ENCODE measurements at regions not wholly inside any gene's neighbourhood (a gene's known extent, or its start where the extent isn't known, plus 50 kb on each side); places are given as distances from the start of the nearest gene placed in this dataset.
A peak's percentile ranks its signal among the peaks of the same experiment; 100 is the strongest.

GRCh38 chr5:158287643-158288271, 428.8 kb upstream of the CLINT1 start:
- Histone ChIP-seq H3K27ac (no peak overlapping the region), H3K4me1 (peaks cover 0 to 13% (median 6%) of the 10 kb centered on the region in 4 donors), H3K4me3 (no peak overlapping the region), H3K27me3 (no peaks in the 10 kb centered on the region), H3K36me3 (no peaks in the 10 kb centered on the region), H3K9me3 (no peaks in the 10 kb centered on the region)
- no peak for TF ChIP-seq CTCF (IDR thresholded peaks at IDR 0.05)
- peak in 1 of 2 donors; percentile 25 for DNase-seq
- intact Hi-C loops (cut with DNase I; ENCODE audit: low total_unique reads), result no loop called here

- H3K9me3 ChIP-seq, result no peaks in the 10 kb centered on the region
- intact Hi-C loops (cut with DNase I; ENCODE audit: low total_unique reads), result no loop called here
- no peak overlapping the region for H3K4me3 ChIP-seq
- no peak for DNase-seq
- H3K36me3 ChIP-seq, result no peaks in the 10 kb centered on the region
- peaks cover 0 to 13% (median 6%) of the 10 kb centered on the region in 4 donors for H3K4me1 ChIP-seq
- TF ChIP-seq CTCF (IDR thresholded peaks at IDR 0.05), result no peak
- H3K27me3 ChIP-seq, result no peaks in the 10 kb centered on the region
- H3K27ac ChIP-seq, result no peak overlapping the region
Observed at GRCh38 chr5:158286827-158287226, 427.9 kb upstream of the CLINT1 start.

GRCh38 chr5:158285698-158286097, 426.8 kb upstream of the CLINT1 start:
- Histone ChIP-seq H3K27me3 (no peaks in the 10 kb centered on the region), H3K36me3 (no peaks in the 10 kb centered on the region), H3K4me1 (peaks cover 0 to 13% (median 6%) of the 10 kb centered on the region in 4 donors), H3K9me3 (no peaks in the 10 kb centered on the region), H3K27ac (no peak overlapping the region), H3K4me3 (no peak overlapping the region)
- intact Hi-C loops (cut with DNase I; ENCODE audit: low total_unique reads), result no loop called here
- DNase-seq, result no peak
- TF ChIP-seq CTCF (IDR thresholded peaks at IDR 0.05), result no peak

- Histone ChIP-seq H3K36me3 (no peaks in the 10 kb centered on the region), H3K4me1 (peaks cover 0 to 13% (median 6%) of the 10 kb centered on the region in 4 donors), H3K9me3 (no peaks in the 10 kb centered on the region), H3K27ac (no peak overlapping the region), H3K27me3 (no peaks in the 10 kb centered on the region), H3K4me3 (no peak overlapping the region)
- intact Hi-C loops (cut with DNase I; ENCODE audit: low total_unique reads), result no loop called here
- no peak for DNase-seq
- TF ChIP-seq CTCF (IDR thresholded peaks at IDR 0.05), result no peak
Observed at GRCh38 chr5:158284242-158284641, 425.3 kb upstream of the CLINT1 start.

- H3K27ac ChIP-seq, result no peak overlapping the region
- intact Hi-C loops (cut with DNase I; ENCODE audit: low total_unique reads), result no loop called here
Observed at GRCh38 chr5:158283397-158283796, 424.5 kb upstream of the CLINT1 start.

More at GRCh38 chr5:158283397-158283796, 424.5 kb upstream of the CLINT1 start:
- no peak for DNase-seq
- Histone ChIP-seq H3K27me3 (no peaks in the 10 kb centered on the region), H3K4me3 (no peak overlapping the region), H3K9me3 (no peaks in the 10 kb centered on the region), H3K4me1 (peaks cover 0 to 12% (median 6%) of the 10 kb centered on the region in 4 donors), H3K36me3 (no peaks in the 10 kb centered on the region)
- TF ChIP-seq CTCF (IDR thresholded peaks at IDR 0.05), result no peak

All from tibial artery (tissue), 4 donors.